Epithelial cell of esophagus (primary cell): ENCODE measurements at regions not wholly inside any gene's neighbourhood (a gene's known extent, or its start where the extent isn't known, plus 50 kb on each side); places are given as distances from the start of the nearest gene placed in this dataset.
A peak's percentile ranks its signal among the peaks of the same experiment; 100 is the strongest.

Source experiments
- DNase-seq: peaks from one replicate; pipeline ENCODE4 v3.0.0; 2010; ENCODE audit warnings: low read depth
- H3K4me3 ChIP-seq: 2 replicates; pipeline ENCODE4 v1.5.1; 2011; ENCODE audit warnings: mild to moderate bottlenecking, low read length, control low read depth
- TF ChIP-seq, protein P1 (sequence below): IDR thresholded peaks from 2 replicates; pipeline ENCODE4 v1.5.1; 2011; ENCODE audit warnings: low read depth, mild to moderate bottlenecking, low read length, control low read depth, inconsistent platforms; ENCODE audit not compliant: insufficient read depth; ENCODE audit errors: missing control alignments

DNA sequence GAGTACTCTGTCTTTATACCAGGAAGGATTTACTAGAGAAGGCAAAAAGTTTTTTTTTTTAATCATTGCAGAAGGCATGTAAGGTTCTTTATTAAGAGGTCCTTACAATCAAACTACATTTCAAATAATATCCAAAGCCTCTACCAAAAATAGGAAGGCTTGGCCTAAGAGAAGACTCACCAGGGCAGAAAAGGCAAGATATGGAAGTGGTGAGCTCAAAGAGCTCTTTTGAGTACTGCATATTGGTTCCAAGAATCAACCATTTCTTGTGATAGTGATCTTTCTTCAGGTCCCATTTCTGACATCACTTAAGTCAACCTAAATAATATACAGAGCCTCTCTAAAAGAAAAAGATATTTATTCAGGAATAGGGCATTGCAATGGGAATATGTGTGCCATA, 153.2 kb downstream of the FASLG start:
- H3K4me3 ChIP-seq = no peak overlapping the region
- no peak for DNase-seq
- TF ChIP-seq, protein P1, sequence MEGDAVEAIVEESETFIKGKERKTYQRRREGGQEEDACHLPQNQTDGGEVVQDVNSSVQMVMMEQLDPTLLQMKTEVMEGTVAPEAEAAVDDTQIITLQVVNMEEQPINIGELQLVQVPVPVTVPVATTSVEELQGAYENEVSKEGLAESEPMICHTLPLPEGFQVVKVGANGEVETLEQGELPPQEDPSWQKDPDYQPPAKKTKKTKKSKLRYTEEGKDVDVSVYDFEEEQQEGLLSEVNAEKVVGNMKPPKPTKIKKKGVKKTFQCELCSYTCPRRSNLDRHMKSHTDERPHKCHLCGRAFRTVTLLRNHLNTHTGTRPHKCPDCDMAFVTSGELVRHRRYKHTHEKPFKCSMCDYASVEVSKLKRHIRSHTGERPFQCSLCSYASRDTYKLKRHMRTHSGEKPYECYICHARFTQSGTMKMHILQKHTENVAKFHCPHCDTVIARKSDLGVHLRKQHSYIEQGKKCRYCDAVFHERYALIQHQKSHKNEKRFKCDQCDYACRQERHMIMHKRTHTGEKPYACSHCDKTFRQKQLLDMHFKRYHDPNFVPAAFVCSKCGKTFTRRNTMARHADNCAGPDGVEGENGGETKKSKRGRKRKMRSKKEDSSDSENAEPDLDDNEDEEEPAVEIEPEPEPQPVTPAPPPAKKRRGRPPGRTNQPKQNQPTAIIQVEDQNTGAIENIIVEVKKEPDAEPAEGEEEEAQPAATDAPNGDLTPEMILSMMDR = no peak

DNA sequence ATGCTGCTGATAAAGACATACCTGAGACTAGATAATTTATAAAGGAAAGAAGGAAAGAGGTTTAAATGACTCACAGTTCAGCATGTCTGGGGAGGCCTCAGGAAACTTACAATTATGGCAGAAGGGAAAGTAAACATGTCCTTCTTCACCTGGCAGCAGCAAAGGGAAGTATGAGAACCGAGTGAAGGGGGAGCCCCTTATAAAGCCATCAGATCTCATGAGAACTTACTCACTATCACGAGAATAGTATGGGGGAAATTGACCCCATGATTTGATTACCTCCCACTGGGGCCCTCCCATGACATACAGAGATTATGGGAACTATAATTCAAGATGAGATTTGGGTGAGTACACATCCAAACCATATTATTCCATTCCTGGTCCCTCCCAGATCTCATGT, 154.4 kb downstream of the FASLG start:
- DNase-seq = peak; percentile 3
- TF ChIP-seq, protein P1 = no peak
- H3K4me3 ChIP-seq = no peak overlapping the region

DNA sequence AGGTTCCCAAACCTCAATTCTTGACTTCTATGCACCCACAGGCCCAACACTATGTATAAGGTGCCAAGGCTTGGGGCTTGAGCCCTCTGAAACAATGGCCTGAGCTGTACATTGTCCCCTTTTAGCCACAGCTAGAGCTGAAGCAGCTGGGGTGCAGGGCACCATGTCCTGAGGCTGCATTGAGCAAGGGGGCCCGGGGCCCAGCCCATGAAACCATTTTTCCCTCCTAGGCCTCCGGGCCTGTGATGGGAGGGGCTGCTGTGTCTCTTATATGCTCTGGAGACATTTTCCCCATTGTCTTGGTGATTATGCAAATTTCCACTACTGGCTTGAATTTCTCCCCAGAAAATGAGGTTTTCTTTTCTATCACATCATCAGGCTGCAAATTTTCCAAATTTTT, 155.5 kb downstream of the FASLG start:
- no peak overlapping the region for H3K4me3 ChIP-seq
- TF ChIP-seq, protein P1 = no peak
- DNase-seq = no peak

DNA sequence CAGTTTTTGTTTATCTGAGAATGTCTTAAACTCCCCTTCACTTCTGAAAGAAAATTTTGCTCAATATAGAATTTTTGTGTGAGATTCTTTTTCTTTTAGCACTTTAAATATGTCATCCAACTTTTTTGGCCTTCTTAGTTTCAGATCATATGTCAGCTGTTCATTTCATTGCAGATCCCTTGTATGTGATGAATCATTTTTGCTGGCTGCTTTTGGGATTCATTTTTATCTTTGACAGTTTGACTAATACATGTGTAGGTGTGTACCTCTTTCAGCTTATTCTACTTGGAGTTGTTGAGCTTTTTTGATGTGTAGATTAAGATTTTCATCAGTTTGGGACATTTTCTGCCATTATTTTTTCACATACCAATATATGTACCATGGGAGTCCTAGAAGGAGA, 156.8 kb downstream of the FASLG start:
- H3K4me3 ChIP-seq = no peak overlapping the region
- TF ChIP-seq, protein P1 = no peak
- DNase-seq = peak; percentile 46

DNA sequence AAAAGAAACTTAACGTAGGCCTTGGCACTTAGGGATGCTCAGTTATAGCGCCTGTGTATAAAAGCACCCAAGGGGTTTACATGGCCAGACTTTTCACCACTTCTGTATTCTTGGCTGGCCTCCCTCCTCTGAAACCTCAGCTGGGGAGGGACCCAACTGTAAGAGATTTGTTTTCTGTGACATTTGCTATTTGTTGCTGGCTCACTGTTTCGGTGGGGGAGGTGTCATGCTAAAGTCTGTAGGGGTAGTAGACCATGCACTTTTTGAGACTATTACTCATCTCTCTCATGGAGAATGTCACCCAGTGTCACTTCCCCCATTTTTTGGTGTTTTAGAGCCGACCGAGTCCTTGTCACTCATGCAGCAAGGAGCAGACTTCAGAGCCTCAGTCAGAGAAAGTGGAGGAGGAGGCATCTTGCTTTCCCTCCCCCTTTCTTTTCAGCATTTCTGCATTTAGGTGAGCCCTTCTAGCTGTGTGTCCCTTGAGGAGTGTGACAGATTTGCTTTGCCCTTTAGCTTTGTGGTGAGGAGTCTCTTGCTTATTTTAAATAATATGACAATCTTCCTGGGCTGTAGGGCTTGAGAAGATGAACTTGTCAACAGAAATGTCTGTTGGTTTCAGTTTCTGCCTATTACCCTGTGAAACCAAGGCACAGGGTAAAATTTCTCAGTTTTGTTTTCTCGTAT, 160.1 kb downstream of the FASLG start:
- DNase-seq = no peak
- TF ChIP-seq, protein P1 = no peak
- no peak overlapping the region for H3K4me3 ChIP-seq

DNA sequence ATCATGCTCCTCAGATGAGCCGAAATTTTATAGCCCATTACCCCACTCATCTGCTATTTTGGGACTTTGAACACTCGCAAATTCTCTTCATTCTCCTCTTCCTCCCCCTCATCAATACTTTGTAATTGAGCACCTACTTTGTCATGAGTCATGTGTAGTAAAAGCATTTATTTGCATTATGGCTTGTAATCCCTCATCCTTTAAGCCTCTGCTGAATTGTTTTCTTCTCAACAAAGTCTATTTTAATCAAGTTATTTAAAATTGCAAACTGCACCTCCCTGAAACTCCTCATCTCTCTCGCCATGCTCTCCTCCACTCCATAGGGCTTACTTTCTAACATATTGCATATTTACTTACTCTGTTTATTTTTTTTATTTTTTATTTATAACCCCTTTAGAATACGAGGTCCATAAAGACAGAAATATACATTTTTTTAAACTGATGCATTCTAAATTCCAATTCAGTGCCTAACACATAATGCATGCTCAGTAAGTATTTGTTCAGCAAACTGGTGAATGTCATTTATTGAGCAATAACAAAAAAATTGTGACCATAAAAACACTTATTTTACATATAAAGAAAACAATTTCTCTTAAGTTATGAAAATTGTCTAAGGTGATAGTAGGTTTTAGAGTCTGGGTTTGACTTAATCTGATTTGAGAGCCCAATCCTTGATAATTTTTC, 161.7 kb downstream of the FASLG start:
- no peak overlapping the region for H3K4me3 ChIP-seq
- DNase-seq = no peak

More for the DNA sequence above, 161.7 kb downstream of the FASLG start:
- TF ChIP-seq, protein P1 = no peak
